Fibroblast of lung (primary cell): ENCODE measurements at regions not wholly inside any gene's neighbourhood (a gene's known extent, or its start where the extent isn't known, plus 50 kb on each side); places are given as distances from the start of the nearest gene placed in this dataset.

ENCODE experiments used
- DNase-seq, 2 donors: peaks; one replicate each; pipeline versions ENCODE4 v3.0.0 to v3.0.0-alpha.2; 2010; ENCODE audit warnings: low read depth in 2 of 2
- H2AFZ ChIP-seq: 2 replicates; pipeline ENCODE4 v1.5.1; 2012; ENCODE audit warnings: low read length, control low read depth, inconsistent platforms
- H3K27ac ChIP-seq: 2 replicates; pipeline ENCODE4 v1.5.1; 2011; ENCODE audit warnings: low read length, control low read depth; ENCODE audit not compliant: insufficient read depth
- H3K27me3 ChIP-seq: 2 replicates; pipeline ENCODE4 v1.5.1; 2011; ENCODE audit warnings: mild to moderate bottlenecking, low read length; ENCODE audit not compliant: control insufficient read depth, insufficient read depth
- H3K36me3 ChIP-seq: 2 replicates; pipeline ENCODE4 v1.5.1; 2011; ENCODE audit warnings: low read length; ENCODE audit not compliant: control insufficient read depth, insufficient read depth
- H3K4me1 ChIP-seq: 2 replicates; pipeline ENCODE4 v1.5.1; 2011; ENCODE audit warnings: low read length; ENCODE audit not compliant: control insufficient read depth, insufficient read depth; ENCODE audit errors: extremely low read depth
- H3K4me2 ChIP-seq: 2 replicates; pipeline ENCODE4 v1.5.1; 2011; ENCODE audit warnings: low read length, control low read depth; ENCODE audit not compliant: insufficient read depth; ENCODE audit errors: extremely low read depth
- H3K4me3 ChIP-seq, 4 experiments: fragments of 200-600 bp in 1 of 4; sonication (generic) in 1 of 4; replicated peaks in 1 of 4; 2 replicates each; pipeline ENCODE4 v1.5.1; 2011 to 2016; ENCODE audit warnings: low read length in 4 of 4, low read depth in 3 of 4, mild to moderate bottlenecking in 3 of 4, control low read depth in 2 of 4, inconsistent platforms in 1 of 4, mixed read lengths in 1 of 4; ENCODE audit not compliant: insufficient read depth in 1 of 4; ENCODE audit errors: control extremely low read depth in 1 of 4
- H3K79me2 ChIP-seq: 2 replicates; pipeline ENCODE4 v1.5.1; 2012; ENCODE audit warnings: mild to moderate bottlenecking, low read length, inconsistent platforms; ENCODE audit not compliant: control insufficient read depth, insufficient read depth
- H3K9ac ChIP-seq: 2 replicates; pipeline ENCODE4 v1.5.1; 2011; ENCODE audit warnings: mild to moderate bottlenecking, low read length, control low read depth; ENCODE audit not compliant: insufficient read depth
- H3K9me3 ChIP-seq: 2 replicates; pipeline ENCODE4 v1.5.1; 2012; ENCODE audit warnings: low read depth, low read length; ENCODE audit not compliant: control insufficient read depth, insufficient read depth
- H4K20me1 ChIP-seq: 2 replicates; pipeline ENCODE4 v1.5.1; 2011; ENCODE audit warnings: low read length; ENCODE audit not compliant: control insufficient read depth, insufficient read depth; ENCODE audit errors: extremely low read depth
- CTCF ChIP-seq, 2 donors: IDR thresholded peaks in 1 of 2; conservative IDR thresholded peaks in 1 of 2; 1 replicate in 1 of 2; 2 replicates in 1 of 2; pipeline ENCODE4 v1.5.1; 2011 to 2012; ENCODE audit warnings: low read length in 2 of 2, control low read depth in 1 of 2, inconsistent platforms in 1 of 2, low read depth in 1 of 2, mild to moderate bottlenecking in 1 of 2
- EZH2 ChIP-seq: IDR thresholded peaks from 2 replicates; pipeline ENCODE4 v1.5.1; 2012; ENCODE audit warnings: low read length, control low read depth, mild to moderate bottlenecking; ENCODE audit errors: missing control alignments

- H3K79me2 ChIP-seq: no peaks in the 10 kb centered on the region
- H3K4me3 ChIP-seq: no peak overlapping the region
- no peaks in the 10 kb centered on the region for H3K4me1 ChIP-seq
- no peaks in the 10 kb centered on the region for H3K9me3 ChIP-seq
- no peaks in the 10 kb centered on the region for H4K20me1 ChIP-seq
- no peak for TF ChIP-seq EZH2
- no peak for TF ChIP-seq CTCF (conservative IDR thresholded peaks at IDR 0.05 in 1 of 2, IDR thresholded peaks at IDR 0.05 in 1 of 2; ENCODE audit: low read depth in 1 of 2, low read length in 2 of 2)
- DNase-seq: no peak
- no peaks in the 10 kb centered on the region for H3K36me3 ChIP-seq
- H3K4me2 ChIP-seq: no peak overlapping the region
- no peak overlapping the region for H3K27ac ChIP-seq
- H3K9ac ChIP-seq: no peak overlapping the region
- peaks cover 7% of the 10 kb centered on the region for H3K27me3 ChIP-seq
- H2AFZ ChIP-seq: no peak overlapping the region
Observed at GRCh38 chr3:194755671-194756459, 70.2 kb downstream of the FAM43A start.

- Histone ChIP-seq H3K4me2 (no peak overlapping the region), H3K9ac (no peak overlapping the region), H3K36me3 (no peaks in the 10 kb centered on the region), H3K9me3 (no peaks in the 10 kb centered on the region), H4K20me1 (no peaks in the 10 kb centered on the region), H3K4me3 (no peak overlapping the region), H3K27me3 (peaks cover 11% of the 10 kb centered on the region), H2AFZ (no peak overlapping the region), H3K4me1 (no peaks in the 10 kb centered on the region), H3K27ac (no peak overlapping the region), H3K79me2 (no peaks in the 10 kb centered on the region)
- no peak for DNase-seq
- TF ChIP-seq EZH2: no peak
- no peak for TF ChIP-seq CTCF (conservative IDR thresholded peaks at IDR 0.05 in 1 of 2, IDR thresholded peaks at IDR 0.05 in 1 of 2; ENCODE audit: low read depth in 1 of 2, low read length in 2 of 2)
Observed at GRCh38 chr3:194756460-194756779, 70.7 kb downstream of the FAM43A start.

GRCh38 chr3:194756791-194757325 lies 71.2 kb downstream of the FAM43A start:
- no peak overlapping the region for H2AFZ ChIP-seq
- peaks cover 11% of the 10 kb centered on the region for H3K27me3 ChIP-seq
- H3K4me1 ChIP-seq: no peaks in the 10 kb centered on the region
- no peak overlapping the region for H3K9ac ChIP-seq
- no peak overlapping the region for H3K4me3 ChIP-seq
- no peak for DNase-seq
- H3K9me3 ChIP-seq: no peaks in the 10 kb centered on the region
- no peaks in the 10 kb centered on the region for H4K20me1 ChIP-seq
- H3K36me3 ChIP-seq: no peaks in the 10 kb centered on the region
- TF ChIP-seq CTCF (conservative IDR thresholded peaks at IDR 0.05 in 1 of 2, IDR thresholded peaks at IDR 0.05 in 1 of 2; ENCODE audit: low read depth in 1 of 2, low read length in 2 of 2) (no peak), EZH2 (no peak)
- no peak overlapping the region for H3K27ac ChIP-seq
- no peak overlapping the region for H3K4me2 ChIP-seq
- no peaks in the 10 kb centered on the region for H3K79me2 ChIP-seq
